HUES64 (cell line): ENCODE measurements at regions not wholly inside any gene's neighbourhood (a gene's known extent, or its start where the extent isn't known, plus 50 kb on each side); places are given as distances from the start of the nearest gene placed in this dataset.

Experiments used
- H3K27ac ChIP-seq: 2 replicates; pipeline ENCODE4 v1.7.0; 2013; ENCODE audit warnings: low read depth, low read length, inconsistent platforms
- H3K27me3 ChIP-seq: 2 replicates; pipeline ENCODE4 v1.6.1; 2013; ENCODE audit warnings: mild to moderate bottlenecking, low read length; ENCODE audit not compliant: insufficient read depth
- H3K36me3 ChIP-seq: 2 replicates; pipeline ENCODE4 v1.6.1; 2013; ENCODE audit warnings: mild to moderate bottlenecking, low read length; ENCODE audit not compliant: insufficient read depth
- H3K4me1 ChIP-seq: 2 replicates; pipeline ENCODE4 v1.6.1; 2013; ENCODE audit warnings: mild to moderate bottlenecking, low read length, moderate library complexity; ENCODE audit not compliant: insufficient read depth
- H3K4me3 ChIP-seq: 2 replicates; pipeline ENCODE4 v1.5.1; 2013; ENCODE audit warnings: mild to moderate bottlenecking, low read length, moderate library complexity
- H3K9ac ChIP-seq: 2 replicates; pipeline ENCODE4 v1.6.1; 2013; ENCODE audit warnings: mild to moderate bottlenecking, low read depth, low read length
- H3K9me3 ChIP-seq: 2 replicates; pipeline ENCODE4 v1.6.1; 2013; ENCODE audit warnings: low read depth, low read length; ENCODE audit not compliant: insufficient read depth
- WGBS: fragments of 150-250, 120-280 bp; methylation state at CpG from one replicate; pipeline ENCODE4 v1.1.7; 2013; ENCODE audit warnings: missing lambda C conversion rate; 5-methylcytosine and 5-hydroxymethylcytosine counted together

GRCh38 chr3:168341192-168341815 is 245.6 kb upstream of the GOLIM4 start:
- Histone ChIP-seq H3K4me1 (peaks cover 9% of the 10 kb centered on the region), H3K9me3 (no peaks in the 10 kb centered on the region), H3K9ac (no peak overlapping the region), H3K4me3 (no peak overlapping the region), H3K27ac (no peak overlapping the region), H3K36me3 (no peaks in the 10 kb centered on the region), H3K27me3 (no peaks in the 10 kb centered on the region)
- 95% methylated on average over 3 of the region's 3 CpGs for WGBS

DNA sequence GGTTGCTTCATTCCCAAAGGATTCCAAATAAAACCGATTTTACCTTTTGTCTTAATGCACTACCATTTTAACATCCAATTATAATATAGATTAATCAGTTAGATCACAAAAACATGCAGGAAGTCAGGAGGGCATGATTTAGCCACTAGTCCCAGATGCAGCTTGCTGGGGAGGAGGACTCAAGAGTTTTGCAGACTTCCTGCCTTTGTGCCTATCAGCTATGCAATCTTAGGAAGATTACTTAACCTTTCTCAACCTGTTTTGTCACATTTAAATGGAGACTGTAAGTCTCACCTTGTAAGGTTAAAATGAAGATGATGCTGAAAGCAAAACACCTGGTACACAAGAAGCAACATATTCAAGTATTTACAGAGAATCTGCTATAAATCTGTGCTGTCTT is 242.4 kb upstream of the GOLIM4 start:
- Histone ChIP-seq H3K4me3 (no peak overlapping the region), H3K27ac (no peak overlapping the region), H3K4me1 (peaks cover 9% of the 10 kb centered on the region), H3K9me3 (no peaks in the 10 kb centered on the region), H3K27me3 (no peaks in the 10 kb centered on the region), H3K36me3 (no peaks in the 10 kb centered on the region), H3K9ac (no peak overlapping the region)
- WGBS: no CpG with 5 or more reads among the region's 1 CpG

DNA sequence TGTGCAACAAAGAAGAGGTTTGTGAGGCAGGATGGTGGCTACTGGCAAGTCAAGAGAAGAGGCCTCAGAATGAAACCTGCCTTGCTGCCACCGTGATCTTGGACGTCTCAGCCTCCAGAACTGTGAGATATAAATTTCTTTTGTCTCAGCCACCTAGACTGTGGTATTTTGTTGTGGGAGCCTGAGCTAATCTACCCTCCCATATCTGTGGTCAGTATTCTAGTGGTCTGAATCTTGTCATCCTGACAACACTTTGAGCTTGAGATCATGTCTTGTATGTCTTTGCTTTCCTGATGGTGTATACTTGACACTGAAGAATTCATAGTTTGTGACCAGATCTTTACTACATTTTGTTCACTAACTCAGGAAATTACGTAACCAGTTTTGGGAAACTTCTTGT is 240.6 kb upstream of the GOLIM4 start:
- no peak overlapping the region for H3K9ac ChIP-seq
- H3K4me3 ChIP-seq: no peak overlapping the region
- no peaks in the 10 kb centered on the region for H3K4me1 ChIP-seq
- H3K9me3 ChIP-seq: no peaks in the 10 kb centered on the region
- WGBS: 87% methylated on average over 2 of the region's 3 CpGs
- H3K27ac ChIP-seq: no peak overlapping the region
- H3K36me3 ChIP-seq: no peaks in the 10 kb centered on the region
- H3K27me3 ChIP-seq: no peaks in the 10 kb centered on the region

DNA sequence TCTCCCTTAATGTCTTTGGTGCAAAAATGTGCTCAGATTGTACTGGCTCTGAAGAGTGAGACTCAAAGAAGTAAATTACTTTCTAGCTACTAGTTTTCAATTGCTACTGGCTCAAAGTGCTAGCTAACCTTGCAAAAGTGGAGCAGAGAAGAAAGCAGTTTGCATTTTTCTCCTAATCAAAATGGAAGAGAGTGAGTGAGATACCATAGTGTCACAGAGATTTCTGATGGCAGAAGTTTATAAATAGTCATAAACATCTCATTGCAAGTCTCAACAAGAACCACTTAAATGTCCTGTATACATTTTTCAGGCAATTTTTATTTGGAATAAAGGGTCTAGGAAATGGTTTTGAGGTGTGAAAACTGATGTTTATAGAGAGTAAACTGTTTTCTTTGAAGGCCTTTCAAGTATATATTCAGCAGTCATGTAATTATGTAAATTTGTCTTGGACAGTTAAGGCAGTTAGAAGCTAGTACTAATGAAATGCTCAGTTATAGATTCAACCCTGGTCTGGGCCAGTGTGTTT is 237.7 kb upstream of the GOLIM4 start:
- no peak overlapping the region for H3K27ac ChIP-seq
- H3K4me3 ChIP-seq: no peak overlapping the region
- no peaks in the 10 kb centered on the region for H3K9me3 ChIP-seq
- no peaks in the 10 kb centered on the region for H3K27me3 ChIP-seq
- H3K36me3 ChIP-seq: no peaks in the 10 kb centered on the region
- no peak overlapping the region for H3K9ac ChIP-seq
- H3K4me1 ChIP-seq: no peaks in the 10 kb centered on the region

- Histone ChIP-seq H3K27ac (no peak overlapping the region), H3K9me3 (no peaks in the 10 kb centered on the region), H3K9ac (no peak overlapping the region), H3K4me3 (no peak overlapping the region), H3K4me1 (no peaks in the 10 kb centered on the region), H3K36me3 (no peaks in the 10 kb centered on the region), H3K27me3 (no peaks in the 10 kb centered on the region)
- 90% methylated on average over 3 of the region's 3 CpGs for WGBS
Measured at GRCh38 chr3:168331756-168332155, 236.0 kb upstream of the GOLIM4 start.

- no peak overlapping the region for H3K27ac ChIP-seq
- WGBS: 86% methylated on average over 3 of the region's 3 CpGs
- H3K27me3 ChIP-seq: no peaks in the 10 kb centered on the region
- no peaks in the 10 kb centered on the region for H3K9me3 ChIP-seq
- no peak overlapping the region for H3K4me3 ChIP-seq
- H3K36me3 ChIP-seq: no peaks in the 10 kb centered on the region
- no peak overlapping the region for H3K9ac ChIP-seq
- no peaks in the 10 kb centered on the region for H3K4me1 ChIP-seq
Measured at GRCh38 chr3:168330983-168331382, 235.3 kb upstream of the GOLIM4 start.

- H3K27ac ChIP-seq: no peak overlapping the region
- H3K27me3 ChIP-seq: no peaks in the 10 kb centered on the region
- no peaks in the 10 kb centered on the region for H3K9me3 ChIP-seq
- no peaks in the 10 kb centered on the region for H3K4me1 ChIP-seq
- no CpG with 5 or more reads among the region's 1 CpG for WGBS
- H3K9ac ChIP-seq: no peak overlapping the region
- no peaks in the 10 kb centered on the region for H3K36me3 ChIP-seq
- H3K4me3 ChIP-seq: no peak overlapping the region
Measured at GRCh38 chr3:168327856-168328255, 232.1 kb upstream of the GOLIM4 start.

GRCh38 chr3:168325684-168326083 is 230.0 kb upstream of the GOLIM4 start:
- Histone ChIP-seq H3K27me3 (no peaks in the 10 kb centered on the region), H3K9me3 (no peaks in the 10 kb centered on the region), H3K9ac (no peak overlapping the region)

DNA sequence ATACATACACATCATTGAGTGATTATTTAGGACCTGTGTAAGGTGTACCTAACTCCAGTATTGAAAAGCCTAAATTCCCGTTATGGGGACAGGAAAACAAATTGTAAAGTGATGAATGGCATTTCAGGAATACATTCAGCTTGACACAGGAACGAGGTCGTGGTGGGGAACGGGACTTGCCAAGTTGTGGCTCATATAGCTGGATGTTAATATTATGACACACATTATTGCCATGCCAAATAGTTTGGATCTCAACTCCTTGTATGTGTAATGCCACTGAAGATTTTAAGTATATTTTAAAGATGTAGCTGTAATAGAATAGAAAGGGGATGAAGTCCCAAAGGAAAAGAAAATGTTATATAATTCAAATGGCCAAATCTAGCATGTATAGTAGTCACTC is 227.2 kb upstream of the GOLIM4 start:
- no peak overlapping the region for H3K27ac ChIP-seq
- no peaks in the 10 kb centered on the region for H3K36me3 ChIP-seq
- H3K9me3 ChIP-seq: no peaks in the 10 kb centered on the region
- H3K9ac ChIP-seq: no peak overlapping the region
- H3K4me3 ChIP-seq: no peak overlapping the region
- WGBS: 96% methylated on average over 4 of the region's 4 CpGs
- no peaks in the 10 kb centered on the region for H3K4me1 ChIP-seq
- no peaks in the 10 kb centered on the region for H3K27me3 ChIP-seq

More at GRCh38 chr3:168325684-168326083, 230.0 kb upstream of the GOLIM4 start:
- Histone ChIP-seq H3K27ac (no peak overlapping the region), H3K4me3 (no peak overlapping the region), H3K36me3 (no peaks in the 10 kb centered on the region), H3K4me1 (no peaks in the 10 kb centered on the region)

GRCh38 chr3:168314166-168314565 is 218.4 kb upstream of the GOLIM4 start:
- Histone ChIP-seq H3K9me3 (no peaks in the 10 kb centered on the region), H3K27ac (no peak overlapping the region), H3K4me3 (no peak overlapping the region), H3K27me3 (no peaks in the 10 kb centered on the region), H3K4me1 (no peaks in the 10 kb centered on the region), H3K36me3 (no peaks in the 10 kb centered on the region), H3K9ac (no peak overlapping the region)
- WGBS: 92% methylated on average over 2 of the region's 3 CpGs

DNA sequence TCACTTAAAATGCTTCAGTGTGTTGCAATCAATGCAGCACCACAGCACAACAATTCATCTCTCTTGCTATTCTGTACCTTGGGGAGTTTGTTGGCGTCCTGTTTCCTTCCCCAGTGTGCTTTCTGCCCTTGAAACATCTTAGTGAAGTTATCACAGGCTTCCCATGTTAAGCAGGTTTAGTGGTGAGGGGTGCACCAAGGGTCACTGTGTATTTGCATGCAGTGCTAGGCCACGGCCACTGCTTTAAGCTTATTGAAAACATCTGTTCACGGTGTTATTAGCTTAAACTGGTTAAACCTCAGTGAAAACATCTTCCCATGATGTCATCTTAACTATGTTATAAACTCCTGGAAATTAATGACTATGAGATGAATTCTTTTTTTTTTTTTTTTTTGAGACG is 217.3 kb upstream of the GOLIM4 start:
- Histone ChIP-seq H3K27ac (no peak overlapping the region), H3K36me3 (no peaks in the 10 kb centered on the region), H3K4me1 (no peaks in the 10 kb centered on the region), H3K4me3 (no peak overlapping the region), H3K9me3 (no peaks in the 10 kb centered on the region), H3K9ac (no peak overlapping the region), H3K27me3 (no peaks in the 10 kb centered on the region)
- WGBS: 94% methylated on average over 3 of the region's 4 CpGs

DNA sequence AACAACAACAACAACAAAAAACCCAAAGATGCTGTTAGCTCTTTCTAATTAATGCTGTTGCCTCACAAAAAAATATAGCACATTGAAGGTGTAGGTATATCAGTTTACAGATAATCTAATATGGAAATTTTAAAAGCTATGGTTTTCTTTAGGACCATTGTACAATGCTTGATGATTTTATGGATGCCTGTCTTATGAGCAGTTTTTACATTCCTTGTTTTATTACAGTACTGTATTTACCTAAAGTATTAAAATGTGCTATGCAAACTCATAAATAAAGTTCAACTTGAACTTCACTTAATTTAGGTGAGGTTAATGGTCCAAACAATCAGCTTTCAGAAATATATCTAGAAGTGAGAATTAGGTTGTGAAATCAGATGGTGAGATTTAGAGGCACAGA is 212.2 kb upstream of the GOLIM4 start:
- H3K27ac ChIP-seq: no peak overlapping the region
- peaks cover 23% of the 10 kb centered on the region for H3K9me3 ChIP-seq
- H3K4me3 ChIP-seq: no peak overlapping the region
- H3K4me1 ChIP-seq: no peaks in the 10 kb centered on the region
- H3K36me3 ChIP-seq: no peaks in the 10 kb centered on the region
- no peaks in the 10 kb centered on the region for H3K27me3 ChIP-seq
- no peak overlapping the region for H3K9ac ChIP-seq
